22Rv1 (cell line): ENCODE measurements at regions not wholly inside any gene's neighbourhood (a gene's known extent, or its start where the extent isn't known, plus 50 kb on each side); places are given as distances from the start of the nearest gene placed in this dataset.

Experiments used
- H3K27ac ChIP-seq: fragments of 450-650 bp; 2 replicates; pipeline ENCODE4 v1.5.1; 2017
- ZFX ChIP-seq: fragments of 450-650 bp; IDR thresholded peaks from 2 replicates; pipeline ENCODE4 v1.6.1; 2017; ENCODE audit warnings: antibody characterized with exemption, borderline replicate concordance
- TF ChIP-seq, protein P1 (sequence below): fragments of 450-650 bp; IDR thresholded peaks from 2 replicates; pipeline ENCODE4 v1.5.1; 2017; ENCODE audit warnings: mild to moderate bottlenecking

DNA sequence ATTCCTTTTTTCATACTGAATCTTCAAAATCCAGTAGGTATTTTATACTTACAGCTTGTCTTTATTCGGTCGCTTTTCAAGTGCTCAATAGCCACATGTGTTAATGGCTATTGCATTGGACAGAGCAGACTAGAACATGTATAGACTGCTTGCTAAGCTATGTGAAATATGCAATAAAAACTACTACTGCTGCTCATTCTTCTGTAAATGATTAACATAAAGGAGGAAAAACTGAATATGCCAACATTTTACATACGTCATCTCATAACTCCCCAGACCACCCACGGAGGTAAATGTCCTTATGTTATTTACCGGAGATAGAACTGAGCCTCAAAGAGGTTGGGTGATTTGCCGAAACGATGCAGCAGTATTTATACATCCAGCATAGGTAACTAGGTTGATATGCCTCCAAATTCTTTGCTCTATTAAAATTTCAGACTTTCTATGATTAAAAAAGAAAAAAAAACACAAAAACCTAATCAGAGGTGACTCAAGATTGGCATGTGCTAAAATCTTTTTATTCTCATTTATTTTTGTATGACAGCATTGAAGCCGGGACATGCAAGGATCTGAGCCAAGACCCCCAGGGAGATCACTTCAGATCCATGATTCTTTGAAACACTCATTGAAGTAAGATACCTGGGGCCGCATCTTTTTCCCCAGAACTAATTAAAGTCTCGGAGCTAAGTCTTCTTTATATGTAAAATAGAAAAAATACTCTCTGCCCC is 78.5 kb upstream of the OR5AK2 start:
- TF ChIP-seq, protein P1, sequence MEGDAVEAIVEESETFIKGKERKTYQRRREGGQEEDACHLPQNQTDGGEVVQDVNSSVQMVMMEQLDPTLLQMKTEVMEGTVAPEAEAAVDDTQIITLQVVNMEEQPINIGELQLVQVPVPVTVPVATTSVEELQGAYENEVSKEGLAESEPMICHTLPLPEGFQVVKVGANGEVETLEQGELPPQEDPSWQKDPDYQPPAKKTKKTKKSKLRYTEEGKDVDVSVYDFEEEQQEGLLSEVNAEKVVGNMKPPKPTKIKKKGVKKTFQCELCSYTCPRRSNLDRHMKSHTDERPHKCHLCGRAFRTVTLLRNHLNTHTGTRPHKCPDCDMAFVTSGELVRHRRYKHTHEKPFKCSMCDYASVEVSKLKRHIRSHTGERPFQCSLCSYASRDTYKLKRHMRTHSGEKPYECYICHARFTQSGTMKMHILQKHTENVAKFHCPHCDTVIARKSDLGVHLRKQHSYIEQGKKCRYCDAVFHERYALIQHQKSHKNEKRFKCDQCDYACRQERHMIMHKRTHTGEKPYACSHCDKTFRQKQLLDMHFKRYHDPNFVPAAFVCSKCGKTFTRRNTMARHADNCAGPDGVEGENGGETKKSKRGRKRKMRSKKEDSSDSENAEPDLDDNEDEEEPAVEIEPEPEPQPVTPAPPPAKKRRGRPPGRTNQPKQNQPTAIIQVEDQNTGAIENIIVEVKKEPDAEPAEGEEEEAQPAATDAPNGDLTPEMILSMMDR = no peak
- no peak for TF ChIP-seq ZFX
- no peak overlapping the region for H3K27ac ChIP-seq

DNA sequence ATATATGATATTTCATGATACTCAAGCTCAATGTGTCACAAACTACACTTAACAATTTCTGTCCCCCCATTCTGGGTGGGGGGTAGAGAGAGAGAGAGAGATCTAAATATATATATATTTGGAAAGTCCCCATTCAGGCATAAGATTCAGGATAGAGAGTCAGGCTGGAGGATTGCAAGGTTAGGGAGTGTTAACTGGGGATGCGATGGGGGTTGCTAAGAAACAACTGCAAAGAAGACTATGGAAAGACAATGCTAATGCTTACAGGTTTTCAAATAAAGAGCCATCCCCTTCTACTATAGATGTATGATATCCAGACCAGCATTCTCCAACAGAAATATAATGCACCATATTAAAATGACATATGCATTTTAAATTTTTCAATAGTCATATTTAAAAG is 79.2 kb upstream of the OR5AK2 start:
- TF ChIP-seq, protein P1 = no peak
- TF ChIP-seq ZFX = no peak
- no peak overlapping the region for H3K27ac ChIP-seq

DNA sequence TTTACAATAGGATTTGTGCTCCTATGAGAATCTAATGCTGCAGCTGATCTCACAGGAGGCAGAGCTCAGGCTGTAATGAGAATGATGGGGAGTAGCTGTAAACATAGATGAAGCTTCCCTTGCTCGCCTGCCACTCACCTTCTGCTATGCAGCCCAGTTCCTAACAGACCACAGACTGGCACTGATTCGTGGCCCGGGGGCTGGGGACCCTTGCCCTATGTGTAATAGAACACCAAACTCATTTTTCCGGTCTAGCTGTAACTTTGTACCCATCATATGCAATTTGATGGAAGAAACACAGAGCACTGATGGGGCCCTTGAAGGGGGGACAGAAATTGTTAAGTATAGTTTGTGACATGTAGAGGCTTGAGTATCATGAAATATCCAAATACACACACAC is 79.6 kb upstream of the OR5AK2 start:
- no peak overlapping the region for H3K27ac ChIP-seq
- TF ChIP-seq ZFX = no peak
- TF ChIP-seq, protein P1 = no peak

- no peak overlapping the region for H3K27ac ChIP-seq
- TF ChIP-seq, protein P1 = no peak
- no peak for TF ChIP-seq ZFX
Observed at GRCh38 chr11:56906683-56907148, 82.0 kb upstream of the OR5AK2 start.

DNA sequence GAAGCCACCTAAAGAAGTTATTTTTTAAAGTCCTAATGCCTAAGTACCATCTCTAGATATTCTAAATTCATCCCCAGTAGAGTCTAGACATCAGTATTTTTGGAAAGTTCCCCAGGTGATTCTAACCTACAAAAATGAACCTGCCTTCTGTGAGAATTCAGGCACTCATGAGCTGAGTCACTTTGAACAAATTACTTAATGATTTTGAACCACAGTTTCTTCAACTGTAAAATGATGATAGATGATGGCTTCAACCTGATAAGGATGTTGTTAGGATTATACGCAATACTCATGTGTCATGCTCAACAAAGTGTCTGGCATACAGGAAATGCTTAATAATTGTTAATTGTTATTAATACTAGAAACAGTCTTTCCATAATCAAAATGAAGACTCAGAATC is 82.8 kb upstream of the OR5AK2 start:
- no peak overlapping the region for H3K27ac ChIP-seq
- no peak for TF ChIP-seq ZFX
- TF ChIP-seq, protein P1 = no peak

DNA sequence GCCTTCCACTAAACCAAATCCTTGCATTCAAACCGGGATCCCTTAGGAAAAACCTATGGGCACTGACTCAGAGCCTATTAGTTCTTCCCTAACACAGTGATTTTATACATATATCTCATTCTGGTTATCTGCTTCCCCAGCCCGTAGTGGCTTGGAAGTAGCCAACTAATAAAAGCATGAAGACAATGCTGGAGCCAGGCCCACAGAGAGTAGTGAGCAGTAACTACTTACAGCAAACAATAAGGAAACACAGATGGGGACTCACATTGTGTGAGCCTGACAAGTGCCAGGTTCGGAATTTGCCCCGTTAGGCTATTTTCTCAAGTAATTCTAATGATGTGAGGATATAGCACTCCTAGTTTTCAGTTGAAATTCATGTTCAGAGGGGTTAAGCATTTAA is 83.3 kb upstream of the OR5AK2 start:
- H3K27ac ChIP-seq = no peak overlapping the region

DNA sequence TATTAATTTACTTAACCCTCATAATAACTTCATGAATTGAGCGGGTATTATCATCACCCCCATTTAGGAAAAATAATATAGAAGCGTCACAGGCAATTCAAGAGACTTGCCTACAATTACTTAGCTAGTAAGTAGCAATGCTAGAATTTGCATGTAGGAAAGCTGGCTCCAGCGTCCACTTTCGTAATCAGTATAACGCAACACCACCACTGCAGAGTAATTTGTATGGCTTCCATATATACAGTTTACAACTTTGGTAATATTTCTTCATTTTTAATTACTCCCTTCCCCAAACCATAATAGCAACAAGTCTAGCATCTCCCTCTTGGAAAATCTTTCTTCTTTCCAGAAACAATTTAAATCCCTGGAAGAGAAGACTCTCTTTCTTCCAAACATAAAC is 89.9 kb upstream of the OR5AK2 start:
- TF ChIP-seq ZFX = no peak
- TF ChIP-seq, protein P1 = no peak
- H3K27ac ChIP-seq = no peak overlapping the region

More for the DNA sequence above, 83.3 kb upstream of the OR5AK2 start:
- no peak for TF ChIP-seq ZFX
- TF ChIP-seq, protein P1 = no peak
